Caco-2 (cell line): ENCODE measurements at regions not wholly inside any gene's neighbourhood (a gene's known extent, or its start where the extent isn't known, plus 50 kb on each side); places are given as distances from the start of the nearest gene placed in this dataset.

Experiments used
- BruUV-seq: library from RNA; stranded (reverse); fragments of 400-500 nt; replicated peaks from 2 replicates; lab custom pipeline; 2021; lab: Mats Ljungman, UMichigan
- CTCF ChIA-PET: fragments of 300-600 bp; sonication (Branson Sonifier 250); formaldehyde crosslinking; loops from one replicate; lab custom pipeline; 2022; ENCODE audit warnings: antibody characterized with exemption; lab: Charles Lee
- POLR2A ChIA-PET: fragments of 300-600 bp; sonication (Branson Sonifier 250); formaldehyde crosslinking; loops from one replicate; lab custom pipeline; 2022; ENCODE audit warnings: antibody characterized with exemption; lab: Charles Lee
- DNase-seq, 2 experiments: peaks; one replicate each; pipeline versions ENCODE4 v3.0.0 to v3.0.0-alpha.2; 2020 to 2022
- H3K27me3 ChIP-seq: replicated peaks from 2 replicates; pipeline ENCODE4 v1.6.0; 2011; ENCODE audit warnings: low read length; ENCODE audit not compliant: control insufficient read depth, insufficient read depth
- H3K36me3 ChIP-seq: 2 replicates; pipeline ENCODE4 v1.5.1; 2011; ENCODE audit warnings: low read length; ENCODE audit not compliant: control insufficient read depth, insufficient read depth
- H3K4me1 ChIP-seq: fragments of 250-450 bp; sonication (Bioruptor Pico); 2 replicates; pipeline ENCODE4 v1.5.1; 2020; ENCODE audit warnings: mild to moderate bottlenecking
- H3K4me3 ChIP-seq: 2 replicates; pipeline ENCODE4 v1.5.1; 2011; ENCODE audit warnings: low read depth, mild to moderate bottlenecking, control low read depth, low read length
- H3K9me3 ChIP-seq: fragments of 250-450 bp; sonication (Bioruptor Pico); 2 replicates; pipeline ENCODE4 v1.5.1; 2020; ENCODE audit warnings: mild to moderate bottlenecking, moderate library complexity
- H3K27ac Mint-ChIP-seq: one replicate; pipeline ENCODE4 v1.8.0; 2022; ENCODE audit warnings: mixed read lengths; ENCODE audit not compliant: unreplicated experiment
- H3K27me3 Mint-ChIP-seq: one replicate; pipeline ENCODE4 v1.8.0; 2022; ENCODE audit warnings: mixed read lengths; ENCODE audit not compliant: insufficient read depth, unreplicated experiment
- H3K36me3 Mint-ChIP-seq: one replicate; pipeline ENCODE4 v1.8.0; 2022; ENCODE audit warnings: mild to moderate bottlenecking, mixed read lengths; ENCODE audit not compliant: insufficient read depth, unreplicated experiment
- H3K4me1 Mint-ChIP-seq: one replicate; pipeline ENCODE4 v1.8.0; 2022; ENCODE audit warnings: low read depth, mixed read lengths; ENCODE audit not compliant: unreplicated experiment
- H3K4me3 Mint-ChIP-seq: one replicate; pipeline ENCODE4 v1.8.0; 2022; ENCODE audit warnings: mild to moderate bottlenecking, moderate library complexity, mixed read lengths; ENCODE audit not compliant: unreplicated experiment
- H3K9me3 Mint-ChIP-seq: one replicate; pipeline ENCODE4 v1.8.0; 2022; ENCODE audit warnings: mixed read lengths; ENCODE audit not compliant: unreplicated experiment
- CTCF ChIP-seq, 2 experiments: fragments of 200-600 bp in 1 of 2; IDR thresholded peaks; 1 replicate in 1 of 2; 2 replicates in 1 of 2; pipeline versions ENCODE4 v1.5.1 to v1.8.0; 2011 to 2022; ENCODE audit warnings: antibody characterized with exemption in 1 of 2, control low read depth in 1 of 2, inconsistent platforms in 1 of 2, low read depth in 1 of 2, low read length in 1 of 2, mild to moderate bottlenecking in 1 of 2, moderate library complexity in 1 of 2; ENCODE audit not compliant: insufficient read depth in 1 of 2, severe bottlenecking in 1 of 2, unreplicated experiment in 1 of 2
- intact Hi-C: fragments of 100-400 bp; cut with micrococcal nuclease; formaldehyde crosslinking; loops from one replicate; pipeline ENCODE4 v1.10.0; 2022; ENCODE audit not compliant: unreplicated experiment

- no peak overlapping the region for H3K4me3 Mint-ChIP-seq
- intact Hi-C loops = no loop called here
- Histone ChIP-seq H3K9me3 (no peaks in the 10 kb centered on the region), H3K36me3 (no peaks in the 10 kb centered on the region), H3K4me3 (no peak overlapping the region), H3K4me1 (no peaks in the 10 kb centered on the region), H3K27me3 (no peaks in the 10 kb centered on the region)
- H3K27ac Mint-ChIP-seq = no peak overlapping the region
- no TSS peak for BruUV-seq
- no peak for DNase-seq
- H3K27me3 Mint-ChIP-seq = peaks cover 9% of the 10 kb centered on the region
- no peaks in the 10 kb centered on the region for H3K36me3 Mint-ChIP-seq
- no peak for TF ChIP-seq CTCF (IDR thresholded peaks at IDR 0.05; ENCODE audit: insufficient read depth in 1 of 2, low read depth in 1 of 2, low read length in 1 of 2, severe bottlenecking in 1 of 2, unreplicated experiment in 1 of 2)
- H3K4me1 Mint-ChIP-seq = no peaks in the 10 kb centered on the region
- H3K9me3 Mint-ChIP-seq = no peaks in the 10 kb centered on the region
- ChIA-PET POLR2A (no interaction called here), CTCF (no interaction called here)
Measured at GRCh38 chr13:109657395-109657794, 129.0 kb downstream of the IRS2 start.

GRCh38 chr13:109656206-109656605 is 130.2 kb downstream of the IRS2 start:
- Histone ChIP-seq H3K4me3 (no peak overlapping the region), H3K4me1 (no peaks in the 10 kb centered on the region), H3K9me3 (no peaks in the 10 kb centered on the region), H3K27me3 (no peaks in the 10 kb centered on the region), H3K36me3 (no peaks in the 10 kb centered on the region)
- no peak for TF ChIP-seq CTCF (IDR thresholded peaks at IDR 0.05; ENCODE audit: insufficient read depth in 1 of 2, low read depth in 1 of 2, low read length in 1 of 2, severe bottlenecking in 1 of 2, unreplicated experiment in 1 of 2)
- no peaks in the 10 kb centered on the region for H3K36me3 Mint-ChIP-seq
- H3K27ac Mint-ChIP-seq = no peak overlapping the region
- H3K4me1 Mint-ChIP-seq = no peaks in the 10 kb centered on the region
- intact Hi-C loops = no loop called here
- ChIA-PET CTCF (no interaction called here), POLR2A (no interaction called here)
- no peak for DNase-seq
- H3K27me3 Mint-ChIP-seq = peaks cover 6% of the 10 kb centered on the region
- H3K9me3 Mint-ChIP-seq = no peaks in the 10 kb centered on the region
- BruUV-seq = no TSS peak
- no peak overlapping the region for H3K4me3 Mint-ChIP-seq

- CTCF ChIA-PET = no interaction called here
- no peak overlapping the region for H3K4me3 Mint-ChIP-seq
Measured at GRCh38 chr13:109655611-109656010, 130.8 kb downstream of the IRS2 start.

More at GRCh38 chr13:109655611-109656010, 130.8 kb downstream of the IRS2 start:
- Histone ChIP-seq H3K4me3 (no peak overlapping the region), H3K9me3 (no peaks in the 10 kb centered on the region), H3K4me1 (no peaks in the 10 kb centered on the region), H3K27me3 (no peaks in the 10 kb centered on the region), H3K36me3 (no peaks in the 10 kb centered on the region)
- TF ChIP-seq CTCF (IDR thresholded peaks at IDR 0.05; ENCODE audit: insufficient read depth in 1 of 2, low read depth in 1 of 2, low read length in 1 of 2, severe bottlenecking in 1 of 2, unreplicated experiment in 1 of 2) = no peak
- no peak for DNase-seq
- Mint-ChIP-seq H3K27ac (no peak overlapping the region), H3K36me3 (no peaks in the 10 kb centered on the region), H3K4me1 (no peaks in the 10 kb centered on the region), H3K9me3 (no peaks in the 10 kb centered on the region), H3K27me3 (peaks cover 7% of the 10 kb centered on the region)
- intact Hi-C loops = no loop called here
- POLR2A ChIA-PET = no interaction called here
- no TSS peak for BruUV-seq
